SU-DHL-6 (cell line): ENCODE measurements at regions not wholly inside any gene's neighbourhood (a gene's known extent, or its start where the extent isn't known, plus 50 kb on each side); places are given as distances from the start of the nearest gene placed in this dataset.

Experiments
- EZH2phosphoT487 ChIP-seq: fragments of 200-600 bp; sonication (generic), shearing (Covaris generic); conservative IDR thresholded peaks from 2 replicates; pipeline ENCODE4 v1.6.1; 2018; ENCODE audit warnings: mild to moderate bottlenecking, antibody characterized with exemption, low read length, moderate library complexity, mixed read lengths
- TF ChIP-seq, protein P1 (sequence below): fragments of 200-600 bp; sonication (generic); IDR thresholded peaks from one replicate; pipeline ENCODE4 v1.5.1; 2017; ENCODE audit warnings: antibody characterized with exemption, mild to moderate bottlenecking, low read length, moderate library complexity; ENCODE audit not compliant: insufficient read depth, poor library complexity, severe bottlenecking

DNA sequence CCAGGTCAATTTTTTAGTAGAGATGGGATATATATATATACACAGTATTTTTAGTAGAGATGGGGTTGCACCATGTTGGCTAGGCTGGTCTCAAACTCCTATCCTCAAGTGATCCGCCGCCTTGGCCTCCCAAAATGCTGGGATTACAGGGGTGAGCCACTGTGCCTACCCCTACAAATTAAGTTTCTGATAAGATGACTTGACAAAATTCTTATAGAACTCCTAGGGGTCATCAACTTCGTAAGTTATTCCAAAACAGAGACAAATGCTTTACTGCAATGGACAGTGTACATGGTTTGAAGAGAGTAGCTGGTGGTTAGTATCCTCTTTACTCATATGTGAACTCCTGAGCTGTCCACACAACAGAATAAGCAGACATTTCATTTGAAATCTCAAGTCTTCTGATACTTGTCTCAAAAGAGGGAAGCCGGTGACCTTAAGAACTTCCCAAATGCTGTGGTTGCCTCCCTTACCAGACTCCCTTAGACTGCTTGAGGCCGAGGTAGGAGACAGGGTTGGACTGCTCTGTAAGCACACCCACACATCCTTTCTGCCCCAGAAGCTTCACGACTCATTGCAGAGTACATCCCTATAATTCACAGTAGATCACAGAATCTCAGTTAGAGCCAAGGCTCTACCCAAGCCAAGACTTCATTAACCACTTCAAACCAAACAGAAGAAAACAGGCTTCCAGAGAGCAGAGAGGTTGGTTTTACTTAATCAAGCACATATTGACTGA is 244.1 kb upstream of the IRF2BP2 start:
- TF ChIP-seq, protein P1, sequence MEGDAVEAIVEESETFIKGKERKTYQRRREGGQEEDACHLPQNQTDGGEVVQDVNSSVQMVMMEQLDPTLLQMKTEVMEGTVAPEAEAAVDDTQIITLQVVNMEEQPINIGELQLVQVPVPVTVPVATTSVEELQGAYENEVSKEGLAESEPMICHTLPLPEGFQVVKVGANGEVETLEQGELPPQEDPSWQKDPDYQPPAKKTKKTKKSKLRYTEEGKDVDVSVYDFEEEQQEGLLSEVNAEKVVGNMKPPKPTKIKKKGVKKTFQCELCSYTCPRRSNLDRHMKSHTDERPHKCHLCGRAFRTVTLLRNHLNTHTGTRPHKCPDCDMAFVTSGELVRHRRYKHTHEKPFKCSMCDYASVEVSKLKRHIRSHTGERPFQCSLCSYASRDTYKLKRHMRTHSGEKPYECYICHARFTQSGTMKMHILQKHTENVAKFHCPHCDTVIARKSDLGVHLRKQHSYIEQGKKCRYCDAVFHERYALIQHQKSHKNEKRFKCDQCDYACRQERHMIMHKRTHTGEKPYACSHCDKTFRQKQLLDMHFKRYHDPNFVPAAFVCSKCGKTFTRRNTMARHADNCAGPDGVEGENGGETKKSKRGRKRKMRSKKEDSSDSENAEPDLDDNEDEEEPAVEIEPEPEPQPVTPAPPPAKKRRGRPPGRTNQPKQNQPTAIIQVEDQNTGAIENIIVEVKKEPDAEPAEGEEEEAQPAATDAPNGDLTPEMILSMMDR, result no peak
- TF ChIP-seq EZH2phosphoT487, result no peak
